ENCODE measurements at regions not wholly inside any gene's neighbourhood (a gene's known extent, or its start where the extent isn't known, plus 50 kb on each side); places are given as distances from the start of the nearest gene placed in this dataset.
A peak's percentile ranks its signal among the peaks of the same experiment; 100 is the strongest.

- Mint-ChIP-seq H3K9me3 (peaks cover 53% of the 10 kb centered on the region), H3K36me3 (ENCODE audit: low read depth) (peaks cover 6% of the 10 kb centered on the region; the same call in 1 of the 2 replicates), H3K4me3 (no peak overlapping the region), H3K27ac (no peak overlapping the region), H3K4me1 (ENCODE audit: low read depth) (no peaks in the 10 kb centered on the region), H3K27me3 (ENCODE audit: insufficient read depth) (peaks cover 3% of the 10 kb centered on the region; the same call in 1 of the 2 replicates)
- TF ChIP-seq CTCF (IDR thresholded peaks at IDR 0.05), result peak; percentile 59; the same call in 1 of the 2 replicates
- DNase-seq, result no peak
Observed at GRCh38 chr16:6146874-6147425, 1049.4 kb upstream of the EEF2KMT start.

DNA sequence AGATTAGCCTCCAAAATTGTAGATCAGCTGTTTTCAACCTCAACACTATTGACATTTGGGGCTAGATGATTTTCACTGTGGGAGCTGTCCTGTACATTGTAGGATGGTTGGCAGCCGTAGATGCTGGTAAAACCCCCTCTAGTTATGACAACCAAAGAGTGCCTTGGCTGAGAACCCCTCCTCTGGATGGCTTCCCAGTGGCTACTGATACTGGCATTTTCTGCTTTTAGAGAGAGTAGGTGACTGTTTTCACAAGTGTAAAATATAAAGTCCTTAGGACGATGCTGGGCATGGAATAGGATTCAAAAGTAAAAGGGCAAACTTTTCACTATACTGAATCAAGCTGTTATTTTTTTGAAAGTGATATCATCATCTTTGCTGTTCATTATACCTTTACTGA is 1048.8 kb upstream of the EEF2KMT start:
- no peak for TF ChIP-seq CTCF (IDR thresholded peaks at IDR 0.05)
- H3K4me1 Mint-ChIP-seq (ENCODE audit: low read depth), result no peaks in the 10 kb centered on the region
- H3K4me3 Mint-ChIP-seq, result no peak overlapping the region
- H3K36me3 Mint-ChIP-seq (ENCODE audit: low read depth), result peaks cover 7% of the 10 kb centered on the region; the same call in 1 of the 2 replicates
- no peak overlapping the region for H3K27ac Mint-ChIP-seq
- peaks cover 3% of the 10 kb centered on the region; the same call in 1 of the 2 replicates for H3K27me3 Mint-ChIP-seq (ENCODE audit: insufficient read depth)
- no peak for DNase-seq
- H3K9me3 Mint-ChIP-seq, result peaks cover 54% of the 10 kb centered on the region

DNA sequence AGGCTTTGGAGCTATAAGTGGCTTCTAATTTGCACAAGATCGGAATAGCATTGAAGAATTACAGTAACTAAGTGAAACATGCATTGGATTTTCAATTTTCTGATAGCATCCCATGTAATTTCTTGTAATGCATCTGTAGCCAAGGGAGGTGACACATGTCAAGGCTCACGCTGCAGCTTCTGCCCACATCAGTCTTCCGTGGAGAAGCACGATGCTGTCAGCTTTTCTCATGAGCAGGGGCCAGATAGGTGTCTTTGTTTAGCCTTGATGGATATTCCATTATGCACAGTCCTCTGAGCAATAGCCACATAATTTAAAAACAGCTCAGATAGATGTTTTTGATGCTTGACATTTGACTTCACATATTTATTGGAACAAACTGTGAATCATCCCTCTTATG is 1046.9 kb upstream of the EEF2KMT start:
- Mint-ChIP-seq H3K36me3 (ENCODE audit: low read depth) (peaks cover 10% of the 10 kb centered on the region; the same call in 1 of the 2 replicates), H3K4me1 (ENCODE audit: low read depth) (no peaks in the 10 kb centered on the region), H3K27me3 (ENCODE audit: insufficient read depth) (peaks cover 3% of the 10 kb centered on the region; the same call in 1 of the 2 replicates), H3K9me3 (peaks cover 55% of the 10 kb centered on the region), H3K27ac (no peak overlapping the region), H3K4me3 (no peak overlapping the region)
- no peak for TF ChIP-seq CTCF (IDR thresholded peaks at IDR 0.05)
- no peak for DNase-seq

DNA sequence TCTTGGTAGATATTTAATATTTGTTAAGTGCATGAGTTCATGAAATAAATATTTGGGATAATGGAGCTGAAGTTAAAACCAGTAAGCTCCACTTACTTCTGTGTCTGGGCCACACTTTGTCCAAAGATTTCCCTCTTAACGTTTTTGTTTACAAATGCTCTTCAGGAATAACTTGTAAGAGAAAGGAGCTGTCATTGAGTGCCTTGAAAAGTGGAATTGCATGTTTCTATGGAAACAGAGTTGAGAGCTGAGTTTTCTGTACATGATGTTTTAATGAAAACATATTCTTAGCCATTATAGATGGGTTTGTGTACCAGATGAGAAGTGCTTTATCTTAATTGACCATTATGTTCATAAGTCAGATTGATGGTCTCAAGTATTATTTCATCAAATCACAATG is 1045.4 kb upstream of the EEF2KMT start:
- Mint-ChIP-seq H3K9me3 (peaks cover 54% of the 10 kb centered on the region), H3K27me3 (ENCODE audit: insufficient read depth) (peaks cover 3% of the 10 kb centered on the region; the same call in 1 of the 2 replicates), H3K27ac (no peak overlapping the region), H3K4me3 (no peak overlapping the region), H3K4me1 (ENCODE audit: low read depth) (no peaks in the 10 kb centered on the region), H3K36me3 (ENCODE audit: low read depth) (peaks cover 10% of the 10 kb centered on the region; the same call in 1 of the 2 replicates)
- no peak for DNase-seq
- no peak for TF ChIP-seq CTCF (IDR thresholded peaks at IDR 0.05)

GRCh38 chr16:6133009-6133557 is 1035.5 kb upstream of the EEF2KMT start:
- DNase-seq, result no peak
- H3K27me3 Mint-ChIP-seq (ENCODE audit: insufficient read depth), result peaks cover 2% of the 10 kb centered on the region
- TF ChIP-seq CTCF (IDR thresholded peaks at IDR 0.05), result no peak
- H3K4me3 Mint-ChIP-seq, result no peak overlapping the region
- H3K27ac Mint-ChIP-seq, result no peak overlapping the region
- peaks cover 26% of the 10 kb centered on the region for H3K9me3 Mint-ChIP-seq
- no peaks in the 10 kb centered on the region for H3K36me3 Mint-ChIP-seq (ENCODE audit: low read depth)
- H3K4me1 Mint-ChIP-seq (ENCODE audit: low read depth), result peaks cover 8% of the 10 kb centered on the region; the same call in 1 of the 2 replicates
